RWPE1 (cell line): ENCODE measurements at regions not wholly inside any gene's neighbourhood (a gene's known extent, or its start where the extent isn't known, plus 50 kb on each side); places are given as distances from the start of the nearest gene placed in this dataset.

Experiments
- CTCF ChIA-PET: fragments of 350-600 bp; sonication (Branson Sonifier 250); formaldehyde crosslinking; extraction: SDS; loops from one replicate; lab custom pipeline; 2021; lab: Yijun Ruan, JAX
- POLR2A ChIA-PET: fragments of 400-600 bp; formaldehyde crosslinking; extraction: SDS; loops from one replicate; lab custom pipeline; 2020; ENCODE audit warnings: antibody characterized with exemption; ENCODE audit not compliant: low non-redundant PET; lab: Yijun Ruan, JAX
- DNase-seq: peaks from one replicate; pipeline ENCODE4 v3.0.0; 2012; ENCODE audit warnings: low spot score
- H3K27ac ChIP-seq: fragments of 450-650 bp; 2 replicates; pipeline ENCODE4 v1.5.1; 2017
- TF ChIP-seq, protein P1 (sequence below): fragments of 450-650 bp; conservative IDR thresholded peaks from 2 replicates; pipeline ENCODE4 v1.5.1; 2017; ENCODE audit warnings: low read depth, mild to moderate bottlenecking

DNA sequence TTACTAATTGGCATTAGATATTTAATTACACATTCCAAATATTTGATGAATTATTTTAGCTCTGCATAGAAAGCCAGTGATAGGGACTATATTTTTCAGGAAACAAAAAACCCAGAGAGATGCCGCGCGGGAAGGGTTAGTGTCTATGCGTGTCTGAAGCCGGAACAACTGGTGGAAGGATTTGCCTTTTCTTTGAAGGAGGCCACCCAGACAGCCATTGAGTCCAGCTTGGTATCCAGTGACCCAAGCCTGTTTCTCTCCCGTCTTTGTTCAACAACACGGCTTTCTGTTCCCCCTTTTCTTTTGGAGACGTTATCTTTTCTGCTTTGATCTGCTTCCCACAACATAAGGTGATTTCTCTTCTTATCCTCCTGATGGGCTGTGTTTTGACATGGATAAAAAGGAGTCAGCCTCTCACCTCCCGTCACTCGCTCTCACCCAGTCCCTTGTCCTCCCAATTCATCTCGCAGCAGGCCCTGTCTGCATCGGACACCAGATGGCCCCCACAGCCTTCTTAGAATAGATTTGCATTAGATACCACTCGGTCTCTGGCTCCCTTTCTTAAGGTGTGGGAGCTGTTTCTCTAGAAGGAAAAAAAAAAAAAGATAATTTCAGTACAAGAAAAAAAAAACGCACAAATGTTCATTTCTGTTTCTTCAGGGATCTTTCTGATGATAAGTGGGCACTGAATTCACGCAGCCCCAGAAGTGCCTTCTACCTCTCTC, 361.8 kb downstream of the ZNF536 start:
- CTCF ChIA-PET, result interaction anchor here (0.7 kb wide), 1 partner anchor 91 kb away, joined by 5 read pairs; no protein-coding TSS in a partner anchor
- H3K27ac ChIP-seq, result no peak overlapping the region
- TF ChIP-seq, protein P1, sequence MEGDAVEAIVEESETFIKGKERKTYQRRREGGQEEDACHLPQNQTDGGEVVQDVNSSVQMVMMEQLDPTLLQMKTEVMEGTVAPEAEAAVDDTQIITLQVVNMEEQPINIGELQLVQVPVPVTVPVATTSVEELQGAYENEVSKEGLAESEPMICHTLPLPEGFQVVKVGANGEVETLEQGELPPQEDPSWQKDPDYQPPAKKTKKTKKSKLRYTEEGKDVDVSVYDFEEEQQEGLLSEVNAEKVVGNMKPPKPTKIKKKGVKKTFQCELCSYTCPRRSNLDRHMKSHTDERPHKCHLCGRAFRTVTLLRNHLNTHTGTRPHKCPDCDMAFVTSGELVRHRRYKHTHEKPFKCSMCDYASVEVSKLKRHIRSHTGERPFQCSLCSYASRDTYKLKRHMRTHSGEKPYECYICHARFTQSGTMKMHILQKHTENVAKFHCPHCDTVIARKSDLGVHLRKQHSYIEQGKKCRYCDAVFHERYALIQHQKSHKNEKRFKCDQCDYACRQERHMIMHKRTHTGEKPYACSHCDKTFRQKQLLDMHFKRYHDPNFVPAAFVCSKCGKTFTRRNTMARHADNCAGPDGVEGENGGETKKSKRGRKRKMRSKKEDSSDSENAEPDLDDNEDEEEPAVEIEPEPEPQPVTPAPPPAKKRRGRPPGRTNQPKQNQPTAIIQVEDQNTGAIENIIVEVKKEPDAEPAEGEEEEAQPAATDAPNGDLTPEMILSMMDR, result no peak
- DNase-seq, result no peak
- POLR2A ChIA-PET, result no interaction called here

DNA sequence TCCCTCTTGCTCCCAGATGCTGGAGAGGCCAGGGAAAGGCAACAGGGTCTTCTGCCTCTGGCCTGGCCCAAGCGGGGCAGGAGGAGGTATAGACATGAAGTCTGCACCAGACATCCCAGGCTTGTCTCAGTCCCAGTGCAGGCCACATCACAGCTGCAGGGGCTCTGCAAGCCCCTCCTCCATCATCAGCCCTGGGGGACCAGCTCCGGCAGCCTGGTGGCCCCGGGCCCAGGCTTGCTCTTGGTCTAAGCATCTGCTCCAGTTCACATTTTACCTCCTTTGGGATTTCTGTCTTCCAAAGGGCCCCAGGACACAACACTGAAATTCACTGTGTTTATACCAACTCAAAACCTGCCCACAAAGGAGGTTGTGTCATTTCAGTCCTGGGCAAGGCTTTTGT, 359.4 kb downstream of the ZNF536 start:
- ChIA-PET CTCF (no interaction called here), POLR2A (no interaction called here)
- DNase-seq, result no peak
- no peak overlapping the region for H3K27ac ChIP-seq
- TF ChIP-seq, protein P1, result no peak

DNA sequence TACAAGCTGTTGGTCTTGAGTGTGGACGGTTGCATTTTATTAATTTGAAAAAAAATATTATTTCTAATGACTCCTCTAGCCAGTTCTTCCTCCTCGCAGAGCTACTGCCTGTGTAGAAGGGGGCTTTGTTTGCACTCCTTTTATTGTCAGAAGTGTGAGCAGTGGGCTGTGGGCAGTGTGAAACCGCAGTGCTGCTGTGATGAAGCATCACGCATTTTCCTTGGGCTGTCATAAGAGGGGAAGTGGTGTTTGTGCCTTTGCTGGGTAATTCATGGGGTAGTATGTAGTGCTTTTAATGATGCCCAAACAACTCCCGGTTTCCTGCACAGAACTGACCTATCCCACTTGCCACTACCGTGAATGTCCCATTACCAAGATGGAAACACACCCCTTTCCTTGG, 357.3 kb downstream of the ZNF536 start:
- CTCF ChIA-PET, result interaction anchor here (0.6 kb wide), 1 partner anchor 17 kb away, joined by 3 read pairs; no protein-coding TSS in a partner anchor
- POLR2A ChIA-PET, result no interaction called here
- TF ChIP-seq, protein P1, result no peak
- no peak overlapping the region for H3K27ac ChIP-seq
- DNase-seq, result no peak

DNA sequence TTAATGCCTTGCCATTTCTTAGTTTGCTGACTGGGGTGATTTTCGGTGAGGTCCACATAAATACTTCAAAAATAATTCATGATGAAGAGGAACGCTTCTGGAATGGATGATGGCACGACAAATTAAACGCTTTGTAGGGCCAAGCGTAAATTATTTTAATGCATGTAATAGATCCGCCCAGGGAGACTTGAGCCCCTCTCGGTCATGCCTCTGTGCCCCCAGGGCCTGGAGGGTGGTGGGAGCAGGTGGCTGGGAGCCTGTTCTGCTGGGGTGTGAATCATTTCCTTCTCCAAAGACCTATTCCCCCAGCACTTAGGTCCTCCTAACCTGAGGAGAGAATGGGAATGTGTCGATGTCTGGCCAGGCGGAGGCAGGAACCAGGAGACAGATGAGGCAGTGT, 350.6 kb downstream of the ZNF536 start:
- H3K27ac ChIP-seq, result no peak overlapping the region
- CTCF ChIA-PET, result no interaction called here
- POLR2A ChIA-PET, result no interaction called here
- DNase-seq, result no peak
- TF ChIP-seq, protein P1, result no peak

DNA sequence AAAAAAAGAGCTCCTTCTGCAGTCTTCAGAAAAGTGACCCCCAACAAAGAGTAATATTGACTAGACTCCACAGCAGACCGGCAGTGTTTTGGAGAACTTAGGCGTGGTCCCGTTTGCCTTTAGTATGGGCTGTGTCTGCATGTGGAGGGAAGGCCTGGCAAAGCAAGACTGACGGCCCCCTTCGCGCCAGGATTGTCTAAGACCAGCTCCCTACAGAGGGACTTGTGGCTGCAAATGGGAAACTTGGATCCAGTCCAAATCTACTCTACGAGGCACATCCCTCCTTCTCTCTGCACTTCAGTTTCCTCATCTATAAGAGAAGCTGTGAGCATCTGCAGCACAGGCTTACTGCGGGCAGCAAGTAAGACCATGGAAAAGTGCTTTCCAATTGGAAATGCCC, 350.0 kb downstream of the ZNF536 start:
- ChIA-PET POLR2A (no interaction called here), CTCF (interaction anchor here (0.6 kb wide), 1 partner anchor 19 kb away, joined by 3 read pairs; no protein-coding TSS in a partner anchor)
- TF ChIP-seq, protein P1, result no peak
- DNase-seq, result no peak
- no peak overlapping the region for H3K27ac ChIP-seq

DNA sequence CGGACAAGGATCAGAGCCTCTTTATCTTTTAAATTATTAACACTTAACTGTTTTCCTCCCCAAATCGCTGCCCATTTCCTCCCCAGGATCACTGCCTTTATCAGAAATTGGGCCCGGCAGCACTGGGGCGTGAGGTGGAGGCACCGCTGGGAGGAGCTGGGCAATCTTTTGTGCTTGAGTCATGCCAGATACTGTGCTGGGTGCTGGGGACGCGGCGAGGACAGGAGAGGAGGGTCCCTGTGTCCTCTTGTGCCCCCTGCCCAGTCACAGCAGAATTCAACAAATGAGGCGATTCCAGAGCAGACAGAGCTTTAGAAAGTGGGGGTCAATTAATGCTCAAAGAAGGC, 347.8 kb downstream of the ZNF536 start:
- ChIA-PET POLR2A (no interaction called here), CTCF (interaction anchor here (0.5 to 1.6 kb wide), 4 partner anchors 51 to 1417 kb away, joined by 3 to 5 read pairs (median 4); no protein-coding TSS in a partner anchor)
- H3K27ac ChIP-seq, result peak overlapping the region; percentile 63
- peak; percentile 8 for DNase-seq
- TF ChIP-seq, protein P1, result no peak
